HepG2 (cell line): ENCODE measurements at regions not wholly inside any gene's neighbourhood (a gene's known extent, or its start where the extent isn't known, plus 50 kb on each side); places are given as distances from the start of the nearest gene placed in this dataset.

Source experiments
- ATAC-seq: fragments of 200-7000 bp; cut with Tn5 transposase; 3 replicates; pipeline ENCODE4 v1.9.1; 2020; ENCODE audit warnings: mild to moderate bottlenecking, moderate library complexity
- BruUV-seq: library from RNA; stranded (reverse); fragments of 400-500 nt; replicated peaks from 2 replicates; lab custom pipeline; 2021; lab: Mats Ljungman, UMichigan
- CTCF ChIA-PET: fragments of 300-600 bp; formaldehyde crosslinking; extraction: SDS; loops from one replicate; lab custom pipeline; 2021; ENCODE audit warnings: low total read pairs, inconsistent platforms, low intra/inter-chr PET ratio; lab: Yijun Ruan, JAX
- POLR2A ChIA-PET: fragments of 350-600 bp; sonication (Branson Sonifier 250); formaldehyde crosslinking; loops from one replicate; lab custom pipeline; 2020; ENCODE audit warnings: antibody characterized with exemption, inconsistent platforms; lab: Yijun Ruan, JAX
- DNase-seq: peaks from one replicate; pipeline ENCODE4 v3.0.0-alpha.2; 2015; ENCODE audit warnings: low spot score
- FAIRE-seq: peaks from 3 replicates; lab custom pipeline; 2011; peaks lifted over from hg19 to GRCh38; lab: Jason Lieb, UNC
- H2AFZ ChIP-seq: one replicate; pipeline ENCODE4 v1.6.1; 2011; ENCODE audit warnings: low read length, inconsistent platforms
- H3K27ac ChIP-seq: fragments of 300-600 bp; 3 replicates; pipeline ENCODE4 v1.8.0; 2011; ENCODE audit warnings: mixed run types, mild to moderate bottlenecking, mixed read lengths, low read length, inconsistent platforms; ENCODE audit not compliant: insufficient read depth; ENCODE audit errors: extremely low read length
- H3K27me3 ChIP-seq, 2 experiments: fragments of 200-600 bp in 1 of 2; 2 replicates in 1 of 2; 3 replicates in 1 of 2; pipeline versions ENCODE4 v1.6.0 to v1.8.0; 2011; ENCODE audit warnings: low read length in 2 of 2, mild to moderate bottlenecking in 2 of 2, moderate library complexity in 2 of 2, inconsistent platforms in 1 of 2; ENCODE audit not compliant: insufficient read depth in 2 of 2, control insufficient read depth in 1 of 2
- H3K36me3 ChIP-seq, 2 experiments: fragments of 200-600 bp in 1 of 2; replicated peaks in 1 of 2; 2 replicates in 1 of 2; 3 replicates in 1 of 2; pipeline versions ENCODE4 v1.5.1 to v1.8.0; 2011; ENCODE audit warnings: low read length in 2 of 2, inconsistent platforms in 1 of 2; ENCODE audit not compliant: insufficient read depth in 2 of 2, control insufficient read depth in 1 of 2
- H3K4me1 ChIP-seq: 2 replicates; pipeline ENCODE4 v1.5.1; 2012; ENCODE audit warnings: low read length, inconsistent platforms; ENCODE audit not compliant: insufficient read depth
- H3K4me2 ChIP-seq: 2 replicates; pipeline ENCODE4 v1.6.0; 2011; ENCODE audit warnings: low read depth, low read length, inconsistent platforms
- H3K4me3 ChIP-seq, 3 experiments: fragments of 200-600 bp in 1 of 3; sonication (generic), shearing (Covaris generic) in 1 of 3; replicated peaks in 1 of 3; 2 replicates each; pipeline ENCODE4 v1.5.1; 2011 to 2016; ENCODE audit warnings: low read length in 3 of 3, inconsistent platforms in 2 of 3, low read depth in 2 of 3, mild to moderate bottlenecking in 2 of 3, control low read depth in 1 of 3, mixed read lengths in 1 of 3; ENCODE audit not compliant: insufficient read depth in 1 of 3
- H3K79me2 ChIP-seq: one replicate; pipeline ENCODE4 v1.6.1; 2011; ENCODE audit warnings: low read length, inconsistent platforms; ENCODE audit not compliant: insufficient read depth
- H3K9ac ChIP-seq: 2 replicates; pipeline ENCODE4 v1.6.0; 2011; ENCODE audit warnings: mild to moderate bottlenecking, low read depth, low read length, inconsistent platforms; ENCODE audit not compliant: insufficient read depth
- H3K9me3 ChIP-seq: 2 replicates; pipeline ENCODE4 v1.5.1; 2012; ENCODE audit warnings: mild to moderate bottlenecking, low read length
- H4K20me1 ChIP-seq: 2 replicates; pipeline ENCODE4 v1.6.0; 2011; ENCODE audit warnings: inconsistent platforms, mild to moderate bottlenecking, low read length, moderate library complexity; ENCODE audit not compliant: insufficient read depth
- AGO1 ChIP-seq: fragments of 200-400 bp; formaldehyde crosslinking; IDR thresholded peaks from 2 replicates; pipeline ENCODE4 v1.6.1; 2017; ENCODE audit warnings: mild to moderate bottlenecking, low read depth, low read length, moderate library complexity; ENCODE audit not compliant: poor library complexity, severe bottlenecking
- AHR ChIP-seq: IDR thresholded peaks from 2 replicates; pipeline ENCODE4 v1.6.1; 2018; ENCODE audit warnings: missing genetic modification reagents, missing compliant biosample characterization
- CENPT ChIP-seq: sonication (generic); formaldehyde crosslinking; IDR thresholded peaks from 2 replicates; pipeline ENCODE4 v1.8.0; 2022; ENCODE audit warnings: low read depth, mild to moderate bottlenecking, moderate library complexity, missing genetic modification reagents
- CHD2 ChIP-seq: IDR thresholded peaks from 2 replicates; pipeline ENCODE4 v1.6.1; 2011; ENCODE audit warnings: low read depth, low read length, improper control_type of control experiment
- GATAD2A ChIP-seq: IDR thresholded peaks from 2 replicates; pipeline ENCODE4 v1.6.1; 2016
- MAF1 ChIP-seq: sonication (generic); formaldehyde crosslinking; IDR thresholded peaks from 2 replicates; pipeline ENCODE4 v1.5.0; 2020; ENCODE audit warnings: missing genetic modification reagents, borderline replicate concordance
- POGZ ChIP-seq: sonication (generic); formaldehyde crosslinking; IDR thresholded peaks from 2 replicates; pipeline ENCODE4 v1.4.0; 2020; ENCODE audit warnings: mild to moderate bottlenecking, missing genetic modification reagents
- RAD51 ChIP-seq: fragments of 450-650 bp; IDR thresholded peaks from 2 replicates; pipeline ENCODE4 v1.6.1; 2016; ENCODE audit warnings: borderline replicate concordance
- RXRB ChIP-seq: IDR thresholded peaks from 2 replicates; pipeline ENCODE4 v1.6.1; 2016; ENCODE audit warnings: borderline replicate concordance, missing genetic modification reagents, missing compliant biosample characterization
- SOX6 ChIP-seq, 2 experiments: fragments of 450-650 bp in 1 of 2; sonication (generic) in 1 of 2; formaldehyde crosslinking in 1 of 2; IDR thresholded peaks; 2 replicates each; pipeline versions ENCODE4 v1.4.0 to v1.6.1; 2017 to 2020; ENCODE audit warnings: antibody characterized with exemption in 1 of 2, mild to moderate bottlenecking in 1 of 2, missing genetic modification reagents in 1 of 2
- ZBED4 ChIP-seq: sonication (generic); formaldehyde crosslinking; IDR thresholded peaks from 2 replicates; pipeline ENCODE4 v1.4.0; 2020; ENCODE audit warnings: missing genetic modification reagents, borderline replicate concordance
- ZFP91 ChIP-seq: sonication (generic); formaldehyde crosslinking; IDR thresholded peaks from 2 replicates; pipeline ENCODE4 v1.9.0; 2022; ENCODE audit warnings: missing genetic modification reagents, mild to moderate bottlenecking, borderline replicate concordance
- ZNF513 ChIP-seq: sonication (generic); formaldehyde crosslinking; conservative IDR thresholded peaks from 2 replicates; pipeline ENCODE4 v1.5.0; 2020; ENCODE audit warnings: missing genetic modification reagents
- ZNF616 ChIP-seq: sonication (generic); formaldehyde crosslinking; IDR thresholded peaks from 2 replicates; pipeline ENCODE4 v1.5.0; 2020; ENCODE audit warnings: low read depth, mild to moderate bottlenecking, missing genetic modification reagents
- WGBS: methylation state at CpG from one replicate; pipeline ENCODE4 v1.1.6; 2017; ENCODE audit warnings: low lambda C conversion rate; 5-methylcytosine and 5-hydroxymethylcytosine counted together
- in situ Hi-C: cut with HindIII; loops from 2 replicates; pipeline ENCODE4 v1.10.0; 2017; ENCODE audit warnings: low pct_unique_long_range_greater_than_20kb; ENCODE audit not compliant: extremely low pct_ligation_motif_present
- intact Hi-C: fragments of 100-400 bp; cut with micrococcal nuclease; formaldehyde crosslinking; loops from one replicate; pipeline ENCODE4 v1.10.0; 2022; ENCODE audit not compliant: unreplicated experiment

GRCh38 chr6:67451874-67452273 is 1183.2 kb upstream of the ADGRB3 start (continued):
- no peak for TF ChIP-seq ZBED4 (CRISPR knock-in tag)
- no peak for TF ChIP-seq MAF1
- no peak for TF ChIP-seq ZNF513 (CRISPR knock-in tag)
- no peak for TF ChIP-seq POGZ (CRISPR knock-in tag)
- TF ChIP-seq, all 625 proteins: peak for 0

- no peaks in the 10 kb centered on the region for H3K36me3 ChIP-seq
- no peaks in the 10 kb centered on the region for H3K27me3 ChIP-seq
- H3K4me2 ChIP-seq = no peak overlapping the region
- FAIRE-seq (no peak), ATAC-seq (no peak), DNase-seq (no peak)
- POLR2A ChIA-PET = no interaction called here
- TF ChIP-seq RXRB (CRISPR knock-in tag) = no peak
- no peak for TF ChIP-seq ZFP91 (CRISPR knock-in tag)
- TF ChIP-seq ZNF616 (CRISPR knock-in tag) = no peak
- no peak for TF ChIP-seq CENPT (CRISPR knock-in tag)
- TF ChIP-seq AGO1 = no peak
- TF ChIP-seq CHD2 = no peak
- no peak for TF ChIP-seq SOX6 (IDR thresholded peaks at IDR 0.05)
- no peak for TF ChIP-seq SOX6 (CRISPR knock-in tag; IDR thresholded peaks at IDR 0.05)
- TF ChIP-seq RAD51 = no peak
- no peak for TF ChIP-seq GATAD2A
- TF ChIP-seq AHR (CRISPR knock-in tag) = no peak
- 5% methylated on average over 4 of the region's 4 CpGs for WGBS
- H3K4me1 ChIP-seq = no peaks in the 10 kb centered on the region
- intact Hi-C loops = no loop called here
- H3K79me2 ChIP-seq = no peaks in the 10 kb centered on the region
- no peak overlapping the region for H3K9ac ChIP-seq
- no TSS peak for BruUV-seq
- H3K4me3 ChIP-seq = no peak overlapping the region
- in situ Hi-C loops = no loop called here
- no peaks in the 10 kb centered on the region for H4K20me1 ChIP-seq
- no peaks in the 10 kb centered on the region for H3K9me3 ChIP-seq
- H2AFZ ChIP-seq = no peak overlapping the region
- CTCF ChIA-PET = no interaction called here
- no peak overlapping the region for H3K27ac ChIP-seq
Observed at GRCh38 chr6:67450641-67451040, 1184.4 kb upstream of the ADGRB3 start.
